ENCODE measurements at regions not wholly inside any gene's neighbourhood (a gene's known extent, or its start where the extent isn't known, plus 50 kb on each side); places are given as distances from the start of the nearest gene placed in this dataset.
"Not testable (repeated sequence)": the region's sequence is repeated elsewhere in the genome, so short reads cannot be mapped to it uniquely, and the experiment has no call there.

DNA sequence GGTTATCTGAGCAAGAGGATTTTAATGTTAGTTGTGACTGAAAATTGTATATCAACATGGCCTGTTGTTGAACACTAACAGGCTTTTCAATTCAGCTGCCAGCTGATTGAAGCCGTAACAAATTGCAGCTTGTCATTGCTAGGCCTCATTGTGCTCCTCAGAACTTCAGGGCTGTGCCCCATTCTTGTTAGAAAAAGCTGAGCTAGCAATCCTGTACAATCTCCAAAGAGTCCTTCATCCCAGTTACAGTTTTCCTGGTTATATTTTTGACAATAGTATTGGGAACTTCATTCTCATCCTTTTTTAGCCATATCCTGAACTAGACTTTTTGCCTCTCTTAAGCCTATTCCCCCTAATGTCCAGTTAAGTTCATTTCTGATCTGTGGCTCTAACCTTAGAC lies 564.1 kb upstream of the ATXN7L3B start:
- no peak for DNase-seq
- in situ Hi-C loops (cut with MboI; ENCODE audit: low pct_unique_long_range_greater_than_20kb, low sequenced_read_pairs) = no loop called here

DNA sequence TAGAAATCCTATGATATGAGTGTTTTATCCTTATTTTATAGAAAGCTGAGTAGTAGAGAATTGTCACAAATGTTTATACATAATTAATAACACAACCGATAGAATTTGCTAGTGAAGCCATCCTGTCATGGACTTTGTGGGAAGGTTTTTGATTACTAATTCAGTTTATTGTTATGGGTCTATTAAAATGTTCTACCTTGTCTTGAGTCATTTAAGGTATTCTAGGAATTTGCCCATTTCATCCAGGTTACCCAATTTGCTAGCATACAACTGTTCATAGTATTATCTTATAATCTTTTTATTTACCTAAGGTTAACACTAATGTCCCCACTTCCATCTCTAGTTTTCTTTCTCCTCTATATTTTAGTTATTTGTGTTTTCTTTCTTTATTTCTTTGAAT lies 553.1 kb upstream of the ATXN7L3B start:
- in situ Hi-C loops (cut with MboI; ENCODE audit: low pct_unique_long_range_greater_than_20kb, low sequenced_read_pairs) = no loop called here

DNA sequence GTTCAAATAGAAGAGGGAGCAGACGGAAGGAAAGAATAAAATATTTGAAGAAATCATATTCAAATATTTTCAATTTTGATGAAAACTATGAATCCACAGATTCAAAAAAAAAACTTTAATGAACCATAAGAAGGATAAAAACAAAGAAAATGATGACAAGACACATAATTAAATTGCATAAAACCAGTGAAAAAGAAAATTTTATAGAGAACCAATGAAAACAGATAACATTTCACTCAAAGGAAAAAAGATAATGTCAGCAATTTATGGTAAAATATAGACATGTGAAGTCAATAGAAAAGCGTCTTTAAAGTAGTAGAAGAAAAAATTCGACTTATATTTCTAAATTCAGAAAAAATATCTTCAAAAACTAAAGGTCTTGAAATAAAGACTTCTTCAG lies 546.5 kb upstream of the ATXN7L3B start:
- DNase-seq = no peak
- in situ Hi-C loops (cut with MboI; ENCODE audit: low pct_unique_long_range_greater_than_20kb, low sequenced_read_pairs) = no loop called here

More for the DNA sequence above, 553.1 kb upstream of the ATXN7L3B start:
- no peak for DNase-seq

GRCh38 chr12:73998894-73999293 lies 538.7 kb upstream of the ATXN7L3B start:
- in situ Hi-C loops (cut with MboI; ENCODE audit: low pct_unique_long_range_greater_than_20kb, low sequenced_read_pairs) = no loop called here
- no peak for DNase-seq

- no peak for DNase-seq
- in situ Hi-C loops (cut with MboI; ENCODE audit: low pct_unique_long_range_greater_than_20kb, low sequenced_read_pairs) = no loop called here
Measured at GRCh38 chr12:74015118-74015517, 522.5 kb upstream of the ATXN7L3B start.

- not testable (repeated sequence) for DNase-seq
Measured at GRCh38 chr12:74016324-74016723, 521.3 kb upstream of the ATXN7L3B start.

DNA sequence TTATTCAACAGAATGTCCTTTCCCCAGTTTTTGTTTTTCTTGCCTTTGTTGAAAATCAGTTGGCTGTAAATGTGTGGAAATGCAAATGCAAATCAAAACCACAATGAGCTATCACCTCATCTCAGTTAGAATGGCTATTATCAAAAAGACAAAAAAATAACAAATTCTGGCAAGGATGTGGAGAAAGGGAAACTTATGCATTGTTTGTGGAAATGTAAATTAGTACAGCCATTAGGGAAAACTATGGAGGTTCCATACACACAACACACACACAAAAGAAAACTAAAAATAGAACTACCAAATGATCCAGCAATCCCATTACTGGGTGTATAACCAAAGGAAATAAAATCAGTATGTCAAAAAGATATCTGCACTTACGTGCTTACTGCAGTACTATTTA lies 518.8 kb upstream of the ATXN7L3B start:
- in situ Hi-C loops (cut with MboI; ENCODE audit: low pct_unique_long_range_greater_than_20kb, low sequenced_read_pairs) = no loop called here
- no peak for DNase-seq

More at GRCh38 chr12:74016324-74016723, 521.3 kb upstream of the ATXN7L3B start:
- in situ Hi-C loops (cut with MboI; ENCODE audit: low pct_unique_long_range_greater_than_20kb, low sequenced_read_pairs) = not testable (repeated sequence)

GRCh38 chr12:74021937-74022336 lies 515.7 kb upstream of the ATXN7L3B start:
- in situ Hi-C loops (cut with MboI; ENCODE audit: low pct_unique_long_range_greater_than_20kb, low sequenced_read_pairs) = no loop called here
- DNase-seq = peak; percentile 40

DNA sequence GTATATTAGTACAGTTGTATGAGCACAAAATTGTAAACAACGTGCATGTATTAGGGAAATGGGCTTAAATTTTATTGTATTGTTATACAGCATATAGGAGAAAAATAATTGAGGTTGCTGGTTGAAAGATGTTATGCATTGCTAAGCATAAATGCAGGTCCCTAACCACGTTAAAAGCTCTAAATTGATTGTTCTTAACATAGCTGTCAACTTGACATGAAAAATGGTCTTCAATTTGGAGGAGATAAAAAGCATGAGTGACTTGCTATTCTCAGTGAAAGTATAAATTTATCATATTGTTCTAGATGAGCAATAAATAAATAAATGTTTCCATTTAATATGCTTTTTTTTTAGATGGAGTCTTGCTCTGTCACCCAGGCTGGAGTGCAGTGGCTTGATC lies 506.6 kb upstream of the ATXN7L3B start:
- in situ Hi-C loops (cut with MboI; ENCODE audit: low pct_unique_long_range_greater_than_20kb, low sequenced_read_pairs) = no loop called here
- no peak for DNase-seq

DNA sequence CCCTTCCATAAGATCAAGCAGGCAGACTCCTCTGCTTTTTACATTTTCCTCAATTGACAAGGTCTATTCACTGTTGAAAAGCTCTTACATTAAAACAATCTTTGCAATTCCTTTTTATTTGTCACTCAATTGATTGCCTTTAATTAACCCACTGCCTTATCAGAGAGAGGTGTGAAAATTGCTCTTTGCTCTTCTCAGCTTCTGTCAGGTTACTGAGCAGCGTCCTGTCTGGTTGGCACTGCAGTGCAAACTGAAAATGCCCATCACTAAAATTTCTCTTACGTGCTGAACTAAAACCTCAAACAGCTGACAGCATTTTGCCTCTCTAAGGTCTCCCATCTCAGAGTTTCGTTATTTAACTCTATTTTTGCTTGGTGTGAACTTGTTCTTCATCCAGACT lies 504.1 kb upstream of the ATXN7L3B start:
- DNase-seq = no peak
- in situ Hi-C loops (cut with MboI; ENCODE audit: low pct_unique_long_range_greater_than_20kb, low sequenced_read_pairs) = no loop called here

DNA sequence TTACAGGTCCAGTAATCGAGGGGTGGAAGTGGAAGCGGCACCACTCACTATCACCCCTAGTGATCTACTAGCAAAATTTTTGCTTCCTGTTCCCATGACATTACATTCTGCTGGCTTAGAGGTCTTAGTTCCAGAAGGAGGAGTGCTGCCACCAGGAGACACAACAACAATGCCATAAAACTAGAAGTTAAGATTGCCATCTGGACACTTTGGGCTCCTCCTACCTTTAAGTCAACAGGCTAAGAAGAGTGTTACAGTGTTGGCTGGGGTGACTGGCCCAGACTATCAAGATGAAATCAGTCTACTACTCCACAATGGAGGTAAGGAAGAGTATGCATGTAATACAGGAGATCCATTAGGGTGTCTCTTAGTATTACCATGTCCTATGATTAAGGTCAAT lies 498.5 kb upstream of the ATXN7L3B start:
- in situ Hi-C loops (cut with MboI; ENCODE audit: low pct_unique_long_range_greater_than_20kb, low sequenced_read_pairs); DNase-seq: not testable (repeated sequence)

- no peak for DNase-seq
- in situ Hi-C loops (cut with MboI; ENCODE audit: low pct_unique_long_range_greater_than_20kb, low sequenced_read_pairs) = no loop called here
Measured at GRCh38 chr12:74043343-74043742, 494.3 kb upstream of the ATXN7L3B start.

GRCh38 chr12:74049348-74049747 lies 488.3 kb upstream of the ATXN7L3B start:
- in situ Hi-C loops (cut with MboI; ENCODE audit: low pct_unique_long_range_greater_than_20kb, low sequenced_read_pairs) = no loop called here
- no peak for DNase-seq

GRCh38 chr12:74051848-74052247 lies 485.8 kb upstream of the ATXN7L3B start:
- DNase-seq = no peak
- in situ Hi-C loops (cut with MboI; ENCODE audit: low pct_unique_long_range_greater_than_20kb, low sequenced_read_pairs) = no loop called here

DNA sequence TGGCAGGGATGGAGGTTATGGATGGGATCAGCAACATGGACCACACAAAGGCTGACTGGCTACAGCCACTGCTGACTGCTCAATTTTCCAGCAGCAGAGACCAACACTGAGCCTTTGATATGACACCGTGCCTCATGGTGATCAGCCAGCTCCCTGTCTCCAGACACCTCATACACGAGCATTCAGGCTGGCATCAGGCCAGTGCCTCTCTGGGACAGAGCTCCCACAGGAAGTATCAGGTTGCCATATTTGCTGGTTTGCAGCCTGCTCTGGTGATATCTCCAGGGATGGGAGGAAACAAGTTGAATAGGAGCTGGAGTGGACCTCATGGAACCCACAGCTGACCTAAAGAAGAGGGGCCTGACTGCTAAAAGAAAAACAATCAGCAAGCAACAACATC lies 471.2 kb upstream of the ATXN7L3B start:
- in situ Hi-C loops (cut with MboI; ENCODE audit: low pct_unique_long_range_greater_than_20kb, low sequenced_read_pairs) = no loop called here
- no peak for DNase-seq

DNA sequence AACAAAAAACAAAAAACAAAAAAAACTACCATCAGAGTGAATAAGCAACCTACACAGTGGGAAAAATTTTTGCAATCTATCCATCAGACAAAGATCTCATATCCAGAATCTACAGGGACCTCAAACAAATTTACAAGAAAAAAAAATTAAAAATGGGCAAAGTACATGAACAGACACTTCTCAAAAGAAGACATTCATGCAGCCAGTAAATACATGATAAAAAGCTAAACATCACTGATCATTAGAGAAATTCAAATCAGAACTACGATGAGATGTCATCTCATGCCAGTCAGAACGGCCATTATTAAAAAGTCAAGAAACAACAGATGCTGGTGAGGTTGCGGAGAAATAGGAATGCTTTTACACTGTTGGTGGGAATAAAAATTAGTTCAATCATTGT lies 466.5 kb upstream of the ATXN7L3B start:
- no peak for DNase-seq
- in situ Hi-C loops (cut with MboI; ENCODE audit: low pct_unique_long_range_greater_than_20kb, low sequenced_read_pairs) = no loop called here

- in situ Hi-C loops (cut with MboI; ENCODE audit: low pct_unique_long_range_greater_than_20kb, low sequenced_read_pairs) = no loop called here
- DNase-seq = no peak
Measured at GRCh38 chr12:74076918-74077317, 460.7 kb upstream of the ATXN7L3B start.

DNA sequence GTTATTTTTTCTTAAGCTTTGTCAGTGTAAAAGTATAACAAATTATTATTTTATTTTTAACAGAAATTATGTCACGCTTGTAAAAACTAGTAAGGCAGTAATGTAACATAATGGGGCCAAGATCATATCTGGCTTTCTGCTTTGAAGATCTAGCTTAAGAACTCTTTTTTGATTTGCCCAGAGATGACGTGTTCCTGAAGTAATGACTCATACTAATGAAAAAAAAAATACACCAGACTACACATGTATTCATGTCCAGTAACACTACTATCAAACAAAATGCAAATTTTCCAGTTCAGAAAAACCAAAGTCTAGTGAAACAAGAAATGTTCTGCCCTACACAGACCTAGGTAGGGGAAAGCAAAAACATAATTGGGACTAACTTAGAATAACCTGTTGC lies 432.2 kb upstream of the ATXN7L3B start:
- in situ Hi-C loops (cut with MboI; ENCODE audit: low pct_unique_long_range_greater_than_20kb, low sequenced_read_pairs) = no loop called here
- no peak for DNase-seq

DNA sequence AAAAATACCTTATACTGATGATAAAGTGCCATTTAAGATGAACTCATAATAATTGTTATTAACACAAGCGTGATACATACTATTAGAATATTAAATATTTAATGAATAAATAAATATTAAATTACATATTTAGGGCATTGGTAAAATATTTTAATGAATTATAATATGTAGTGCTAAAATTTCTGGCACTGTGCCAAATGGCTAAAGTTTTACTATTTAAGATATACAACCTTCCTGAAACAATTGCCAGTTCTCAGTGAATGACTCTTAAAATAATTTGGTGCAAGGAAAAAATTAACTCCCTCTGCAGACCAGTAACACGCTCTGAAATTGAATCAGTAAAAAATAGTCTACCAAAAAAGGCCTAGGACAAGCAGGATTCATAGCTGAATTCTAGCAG lies 428.9 kb upstream of the ATXN7L3B start:
- in situ Hi-C loops (cut with MboI; ENCODE audit: low pct_unique_long_range_greater_than_20kb, low sequenced_read_pairs) = no loop called here
- DNase-seq = no peak

DNA sequence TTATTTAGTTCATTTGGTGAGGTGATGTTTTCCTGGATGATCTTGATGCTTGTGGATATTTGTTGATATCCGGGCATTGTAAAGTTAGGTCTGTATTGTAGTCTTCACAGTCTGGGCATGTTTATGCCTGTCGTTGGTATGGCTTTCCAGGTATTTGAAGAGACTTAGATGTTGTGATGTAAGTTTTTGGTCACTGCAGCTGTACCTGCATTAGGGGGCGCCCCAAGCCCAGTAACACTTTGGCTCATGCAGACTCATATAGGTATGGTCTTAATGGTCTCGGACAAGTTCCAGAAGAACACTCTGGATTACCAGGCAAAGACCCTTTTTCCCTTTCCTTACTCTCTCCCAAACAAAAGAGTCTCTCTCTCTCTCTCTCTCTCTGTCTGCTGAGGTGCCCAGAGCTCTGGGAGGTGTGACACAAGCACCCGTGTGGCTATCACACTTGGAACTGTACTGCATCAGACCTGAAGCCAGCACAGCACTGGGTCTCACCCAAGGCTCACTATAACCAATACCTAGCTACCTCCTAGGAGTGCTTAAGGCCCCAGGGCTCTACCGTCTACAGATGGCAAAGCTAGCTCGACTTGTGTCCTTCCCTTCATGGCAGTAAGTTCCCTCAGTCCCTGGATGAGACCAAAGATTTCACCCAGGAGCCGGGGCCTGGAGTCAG lies 425.8 kb upstream of the ATXN7L3B start:
- in situ Hi-C loops (cut with MboI; ENCODE audit: low pct_unique_long_range_greater_than_20kb, low sequenced_read_pairs) = no loop called here
- peak; percentile 27 for DNase-seq

DNA sequence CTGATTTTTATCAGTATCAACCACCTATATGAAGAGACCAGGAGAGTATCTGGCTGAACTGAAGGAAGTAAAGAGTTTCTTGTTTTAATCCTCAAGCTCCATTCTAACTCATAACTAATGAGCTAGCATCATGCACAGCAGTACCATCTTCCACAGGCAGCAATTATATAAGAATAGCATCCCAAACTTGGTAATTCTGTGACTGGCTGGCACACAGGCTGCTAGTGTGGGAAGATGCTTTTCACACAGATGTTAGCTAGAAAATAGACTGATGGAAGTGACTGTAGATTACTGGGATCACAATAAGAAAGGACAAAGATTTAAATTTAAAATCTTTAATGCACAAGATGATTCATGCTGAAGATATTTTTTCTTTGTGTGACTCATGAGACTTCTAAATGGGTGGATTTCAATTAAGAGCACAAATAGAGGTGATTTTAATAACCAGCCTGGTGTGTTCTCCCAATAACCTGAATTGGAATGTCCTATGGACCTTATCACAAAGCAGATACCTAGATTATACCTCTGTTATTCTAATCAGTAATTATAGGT lies 417.7 kb upstream of the ATXN7L3B start:
- DNase-seq = no peak
- in situ Hi-C loops (cut with MboI; ENCODE audit: low pct_unique_long_range_greater_than_20kb, low sequenced_read_pairs) = no loop called here

All from KBM-7 (cell line).